NOMO-1 treated with dmso at 0.1 percent for 144 hours (cell line): ENCODE measurements at regions not wholly inside any gene's neighbourhood (a gene's known extent, or its start where the extent isn't known, plus 50 kb on each side); places are given as distances from the start of the nearest gene placed in this dataset.

Source experiments
- DNase-seq: peaks from one replicate; lab custom pipeline; 2025; ENCODE audit not compliant: unreplicated experiment; lab: John Stamatoyannopoulos, UW

DNA sequence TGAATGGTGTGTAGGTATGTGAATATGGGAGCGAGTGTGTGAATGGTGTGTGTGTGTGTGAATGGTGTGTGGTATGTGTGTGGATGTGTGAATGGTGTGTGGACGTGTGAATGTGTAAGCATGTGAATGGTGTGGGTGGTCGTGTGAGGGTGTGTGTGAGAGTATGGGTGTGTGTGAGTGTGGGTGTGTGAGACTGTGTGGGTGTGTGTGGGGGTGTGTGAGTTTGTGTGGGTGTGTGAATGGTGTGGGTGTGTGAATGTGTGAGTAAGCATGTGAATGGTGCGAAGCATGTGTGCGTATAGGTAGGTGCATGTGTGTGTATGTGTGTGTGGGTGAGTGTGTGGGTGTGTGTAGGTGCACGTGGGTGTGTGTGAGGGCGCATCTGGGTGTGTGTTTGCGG, 160.7 kb upstream of the COBL start:
- DNase-seq = no peak

GRCh38 chr7:51476026-51476425, 159.4 kb upstream of the COBL start:
- no peak for DNase-seq

- DNase-seq = no peak
These were observed 156.3 kb upstream of the COBL start for GRCh38 chr7:51472873-51473272.

GRCh38 chr7:51471981-51472296, 155.3 kb upstream of the COBL start:
- no peak for DNase-seq

- no peak for DNase-seq
These were observed 154.8 kb upstream of the COBL start for GRCh38 chr7:51471210-51471980.

DNA sequence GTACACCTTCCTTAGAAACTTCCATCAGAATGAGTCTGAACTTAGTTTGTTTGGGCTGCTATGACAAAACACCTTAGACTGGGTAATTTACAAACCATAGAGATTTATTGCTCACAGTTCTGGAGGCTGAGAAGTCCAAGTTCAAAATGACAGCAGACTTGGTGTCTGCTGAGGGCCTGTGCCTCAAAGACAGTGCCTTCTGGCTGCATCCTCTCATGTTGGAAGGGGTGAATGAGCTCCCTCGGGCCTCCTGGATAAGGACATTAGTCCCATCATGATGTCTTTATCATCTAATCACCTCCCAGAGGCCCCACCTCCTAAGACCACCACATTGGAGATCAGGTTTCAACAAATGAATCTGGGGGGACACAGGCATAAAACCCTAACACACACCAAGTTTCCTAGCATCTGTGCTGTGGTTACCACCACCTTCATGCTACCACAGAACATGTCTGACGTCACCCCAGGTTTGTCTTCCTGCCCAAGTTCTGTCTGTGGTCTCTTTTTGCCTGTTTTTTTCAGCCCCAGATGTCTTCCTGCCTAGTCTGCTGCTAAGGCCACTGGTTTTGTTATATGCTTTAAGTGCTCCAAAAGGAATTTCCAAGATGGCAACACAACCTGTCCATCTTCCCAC, 150.9 kb upstream of the COBL start:
- no peak for DNase-seq

DNA sequence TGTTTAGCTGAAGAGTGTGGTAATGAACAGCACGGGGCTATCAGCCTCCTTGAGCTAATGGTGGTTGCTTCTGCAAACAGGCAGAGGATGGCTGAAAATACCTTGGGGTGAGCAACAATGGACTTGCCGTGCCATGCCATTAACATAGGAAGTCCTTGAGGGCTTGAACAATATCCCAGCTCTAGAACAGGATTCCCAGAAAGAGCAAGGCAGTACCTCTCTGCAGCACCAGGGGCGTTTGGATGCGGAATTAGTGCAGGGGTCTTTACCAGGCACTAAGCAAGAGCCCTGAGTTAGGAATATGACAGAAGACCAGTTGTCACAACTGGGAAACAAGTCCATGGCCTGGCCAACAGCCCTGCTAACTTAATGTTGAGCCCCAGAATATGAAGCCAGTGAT, 143.2 kb upstream of the COBL start:
- no peak for DNase-seq

DNA sequence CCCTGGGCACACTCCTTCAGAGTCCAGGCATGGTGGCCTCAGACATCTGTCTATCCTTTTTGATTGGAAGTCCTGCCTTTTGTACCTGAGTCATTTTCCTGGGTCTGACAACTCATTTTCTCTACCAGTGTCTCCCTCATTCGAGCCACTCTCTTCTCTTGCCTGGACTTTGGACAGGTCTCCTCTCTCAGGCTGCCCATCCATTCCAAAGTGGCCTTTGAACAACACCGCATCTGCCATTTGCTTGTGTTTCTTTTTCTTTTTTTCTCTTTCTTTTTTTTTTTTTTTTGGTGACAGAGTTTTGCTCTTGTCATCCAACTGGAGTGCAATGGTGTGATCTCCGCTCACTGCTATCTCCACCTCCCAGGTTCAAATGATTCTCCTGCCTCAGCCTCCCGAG, 142.1 kb upstream of the COBL start:
- no peak for DNase-seq

DNA sequence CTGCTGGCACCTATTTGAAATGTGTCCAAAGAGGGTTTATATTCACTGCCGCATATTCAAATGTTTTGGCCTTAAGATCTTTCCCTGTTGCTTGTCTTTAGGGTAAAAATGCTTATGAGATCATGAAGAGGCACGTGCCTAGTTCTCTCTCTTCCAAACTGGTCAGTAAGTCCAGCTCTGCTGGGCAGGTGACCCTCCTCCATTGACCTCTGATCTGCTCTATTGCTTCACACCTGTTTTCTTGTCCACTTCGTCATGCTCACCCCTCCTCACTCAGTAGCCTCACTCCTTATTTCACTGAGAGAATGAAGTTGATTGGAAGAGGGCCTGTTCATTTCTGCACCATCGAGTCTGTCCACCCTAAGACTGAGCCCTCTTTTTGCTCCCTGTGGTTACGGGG, 140.5 kb upstream of the COBL start:
- no peak for DNase-seq

DNA sequence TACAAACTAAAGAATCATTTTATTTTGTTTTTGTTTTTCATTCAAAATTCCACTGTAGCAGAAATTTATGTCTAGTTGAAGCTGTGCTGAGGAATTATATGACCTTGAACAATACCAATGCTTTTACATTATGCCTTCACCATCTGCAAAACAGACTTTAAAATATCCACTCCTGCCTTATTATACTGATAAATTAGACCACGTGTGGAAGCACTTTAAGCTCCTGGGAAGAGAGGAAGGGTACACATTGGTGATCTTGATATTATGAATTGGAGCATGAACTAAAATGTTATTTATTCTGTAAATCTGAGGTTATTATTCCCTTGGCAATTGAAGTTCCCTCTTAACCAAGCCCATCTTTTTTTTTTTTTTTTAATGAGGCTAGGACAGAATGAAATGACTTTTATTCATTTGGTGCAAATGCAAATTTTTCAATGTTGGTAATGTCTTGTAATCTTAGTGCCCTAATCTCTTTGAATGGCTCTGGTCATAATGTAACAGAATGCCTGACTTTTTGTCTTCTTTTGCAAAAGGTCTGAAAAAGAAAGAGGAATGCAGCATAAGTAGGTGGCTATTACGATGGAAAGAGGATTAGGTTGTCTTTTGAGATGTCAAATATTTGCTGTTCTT, 139.9 kb upstream of the COBL start:
- DNase-seq = no peak

DNA sequence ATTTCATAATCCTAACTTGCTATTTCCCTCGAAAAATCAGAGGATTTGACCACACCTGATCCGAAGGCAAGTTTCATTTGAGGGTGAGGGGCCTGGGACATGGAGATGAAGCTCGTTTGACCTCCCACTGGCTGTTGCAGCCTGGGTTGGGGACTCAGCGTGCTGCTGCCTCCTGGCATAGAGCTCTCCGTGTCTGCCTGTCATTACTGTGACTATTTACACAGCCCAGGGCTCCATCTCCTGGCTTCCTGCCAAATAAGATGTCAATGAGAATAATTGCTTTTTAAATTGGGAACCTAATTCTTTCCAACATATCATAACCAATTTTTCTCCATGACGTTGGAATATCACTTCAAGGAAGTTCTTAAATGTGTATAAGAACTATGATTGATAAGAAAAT, 139.3 kb upstream of the COBL start:
- no peak for DNase-seq

DNA sequence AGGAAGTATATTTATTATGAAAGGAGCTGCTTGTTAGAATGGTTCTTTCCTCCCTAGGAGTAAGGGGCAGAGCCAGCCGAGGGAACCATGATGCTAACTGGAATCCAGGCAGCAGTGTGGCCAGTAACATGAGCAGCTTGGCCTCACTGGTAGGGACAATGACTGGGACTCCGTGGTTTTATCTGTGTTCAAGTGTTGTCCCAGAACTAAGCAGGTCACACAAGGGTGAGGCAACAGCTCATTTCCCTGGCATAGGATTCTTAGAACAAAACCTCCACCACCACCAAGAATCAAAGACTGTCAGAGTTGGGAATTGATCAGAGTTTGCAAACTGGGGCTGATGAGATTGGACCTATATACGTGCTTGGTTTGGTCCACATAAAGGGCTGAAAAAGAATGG, 138.9 kb upstream of the COBL start:
- no peak for DNase-seq

DNA sequence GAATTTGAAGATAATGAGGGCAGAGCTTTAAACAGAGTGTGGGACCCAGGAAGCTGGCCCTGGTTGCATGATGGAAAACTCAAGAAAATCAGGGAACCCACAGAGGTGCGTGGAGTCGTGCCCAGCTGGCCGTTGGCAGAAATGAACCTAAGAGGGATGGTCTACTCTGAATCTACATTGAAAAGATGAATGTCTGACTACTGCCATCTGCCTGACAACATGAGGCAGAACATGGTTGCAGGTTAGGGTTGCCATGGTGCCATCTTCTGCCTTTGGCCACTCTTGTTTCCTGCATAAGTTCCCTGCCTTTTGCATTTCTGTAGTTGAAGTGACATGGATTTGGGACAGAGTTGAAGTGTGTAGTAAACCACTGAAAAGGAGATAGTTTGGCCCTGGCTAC, 138.5 kb upstream of the COBL start:
- DNase-seq = no peak

- no peak for DNase-seq
These were observed 136.1 kb upstream of the COBL start for GRCh38 chr7:51452694-51453093.

DNA sequence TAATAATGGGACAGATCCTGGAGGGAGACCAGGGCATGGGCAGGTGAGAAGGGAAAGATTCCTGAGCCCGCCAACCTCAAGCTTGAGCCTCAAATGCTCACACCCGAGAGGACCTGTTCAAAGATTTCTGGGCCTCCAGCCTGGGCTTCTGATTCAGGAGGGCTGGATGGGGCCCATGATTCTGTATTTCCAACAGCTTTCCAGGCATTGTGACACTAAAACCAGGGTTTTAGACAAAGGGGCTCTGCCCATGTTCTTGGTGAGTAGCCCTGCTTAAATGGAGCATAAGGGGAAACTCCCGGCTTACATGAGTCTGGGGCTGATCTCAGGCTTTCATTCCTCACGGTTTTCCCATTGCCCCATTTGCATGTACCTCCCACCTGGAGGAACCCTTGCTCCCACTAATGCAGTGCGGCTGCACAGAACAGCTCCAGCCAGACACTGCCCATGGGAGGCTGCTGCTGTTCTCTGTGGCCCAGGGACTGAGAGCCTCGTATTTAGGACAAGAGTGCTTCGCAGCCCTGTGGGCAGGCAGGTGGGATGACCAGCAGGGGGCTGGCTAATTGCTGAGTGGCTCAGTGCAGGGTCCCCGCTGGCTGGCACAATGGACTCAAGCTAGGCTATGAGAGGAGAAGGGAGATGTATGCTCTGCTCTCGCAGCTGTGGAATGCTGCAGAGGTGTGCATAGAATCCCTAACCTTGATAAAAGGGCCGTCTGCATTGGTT, 135.3 kb upstream of the COBL start:
- DNase-seq = no peak

GRCh38 chr7:51450541-51450940, 133.9 kb upstream of the COBL start:
- DNase-seq = no peak

DNA sequence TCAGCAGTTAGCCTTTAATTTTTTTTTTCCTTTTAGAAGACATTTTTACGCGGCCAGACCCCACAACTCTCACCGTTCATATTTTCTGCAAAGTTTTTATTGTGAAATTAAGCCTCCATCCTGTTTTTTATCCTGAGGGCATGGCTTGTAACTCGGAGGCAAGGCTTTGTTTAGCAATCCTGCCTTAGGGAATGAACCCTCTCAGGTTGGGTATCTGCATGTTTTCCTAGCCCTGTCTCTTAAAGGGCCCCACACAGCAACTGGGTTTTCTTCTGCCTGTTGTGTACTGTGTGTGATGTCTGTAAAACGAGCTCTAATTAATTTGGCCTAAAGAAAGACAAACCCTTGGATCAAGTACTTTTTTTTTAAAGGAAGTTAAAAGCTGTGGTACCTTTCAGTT, 130.2 kb upstream of the COBL start:
- DNase-seq = no peak

GRCh38 chr7:51446356-51446755, 129.7 kb upstream of the COBL start:
- no peak for DNase-seq

DNA sequence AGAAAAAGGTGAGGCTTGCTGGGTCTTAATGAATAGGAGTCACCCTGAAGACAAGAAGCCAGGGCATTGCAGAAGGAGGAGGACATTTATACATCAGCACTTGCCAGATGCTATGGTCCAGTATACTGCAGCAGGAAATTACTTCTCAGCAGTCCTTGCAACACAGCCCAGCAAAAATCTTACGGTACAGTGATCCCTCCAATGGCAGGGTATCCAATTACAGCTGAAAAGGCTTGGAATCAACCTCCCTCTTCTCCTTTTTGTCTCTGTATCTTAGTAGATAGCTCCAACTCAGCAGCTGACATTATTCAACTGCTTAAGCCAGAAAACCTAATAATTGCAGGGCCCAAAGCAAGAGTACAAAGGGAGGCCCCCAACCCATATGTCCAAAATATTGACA, 128.3 kb upstream of the COBL start:
- no peak for DNase-seq

- peak; percentile 1 for DNase-seq
These were observed 114.0 kb upstream of the COBL start for GRCh38 chr7:51430480-51431086.

GRCh38 chr7:51428217-51428887, 111.7 kb upstream of the COBL start:
- no peak for DNase-seq
